ENCODE measurements at regions not wholly inside any gene's neighbourhood (a gene's known extent, or its start where the extent isn't known, plus 50 kb on each side); places are given as distances from the start of the nearest gene placed in this dataset.

GRCh38 chr4:31071508-31072486 is 351.6 kb downstream of the PCDH7 start:
- no peak for DNase-seq (ENCODE audit: low spot score)
- intact Hi-C loops (cut with DNase I): no loop called here

- no peak for DNase-seq (ENCODE audit: low spot score)
These were observed 355.8 kb downstream of the PCDH7 start for GRCh38 chr4:31075969-31076368.

GRCh38 chr4:31078661-31079060 is 358.5 kb downstream of the PCDH7 start:
- intact Hi-C loops (cut with DNase I): no loop called here
- DNase-seq (ENCODE audit: low spot score): no peak

More at GRCh38 chr4:31075969-31076368, 355.8 kb downstream of the PCDH7 start:
- intact Hi-C loops (cut with DNase I): no loop called here

GRCh38 chr4:31080887-31081286 is 360.7 kb downstream of the PCDH7 start:
- no peak for DNase-seq (ENCODE audit: low spot score)
- intact Hi-C loops (cut with DNase I): no loop called here

GRCh38 chr4:31081366-31081765 is 361.2 kb downstream of the PCDH7 start:
- intact Hi-C loops (cut with DNase I): no loop called here

GRCh38 chr4:31083456-31083855 is 363.3 kb downstream of the PCDH7 start:
- intact Hi-C loops (cut with DNase I): no loop called here
- no peak for DNase-seq (ENCODE audit: low spot score)

More at GRCh38 chr4:31081366-31081765, 361.2 kb downstream of the PCDH7 start:
- DNase-seq (ENCODE audit: low spot score): no peak

- intact Hi-C loops (cut with DNase I): no loop called here
- no peak for DNase-seq (ENCODE audit: low spot score)
These were observed 364.7 kb downstream of the PCDH7 start for GRCh38 chr4:31084806-31085416.

- DNase-seq (ENCODE audit: low spot score): no peak
- intact Hi-C loops (cut with DNase I): no loop called here
These were observed 365.5 kb downstream of the PCDH7 start for GRCh38 chr4:31085689-31086088.

GRCh38 chr4:31086756-31087330 is 366.7 kb downstream of the PCDH7 start:
- intact Hi-C loops (cut with DNase I): no loop called here

GRCh38 chr4:31088600-31089230 is 368.5 kb downstream of the PCDH7 start:
- DNase-seq (ENCODE audit: low spot score): no peak
- intact Hi-C loops (cut with DNase I): no loop called here

More at GRCh38 chr4:31086756-31087330, 366.7 kb downstream of the PCDH7 start:
- no peak for DNase-seq (ENCODE audit: low spot score)

- intact Hi-C loops (cut with DNase I): no loop called here
- DNase-seq (ENCODE audit: low spot score): no peak
These were observed 369.6 kb downstream of the PCDH7 start for GRCh38 chr4:31089815-31090214.

GRCh38 chr4:31094474-31094873 is 374.3 kb downstream of the PCDH7 start:
- DNase-seq (ENCODE audit: low spot score): no peak
- intact Hi-C loops (cut with DNase I): no loop called here

- intact Hi-C loops (cut with DNase I): no loop called here
- no peak for DNase-seq (ENCODE audit: low spot score)
These were observed 377.8 kb downstream of the PCDH7 start for GRCh38 chr4:31097999-31098398.

- intact Hi-C loops (cut with DNase I): no loop called here
- no peak for DNase-seq (ENCODE audit: low spot score)
These were observed 380.4 kb downstream of the PCDH7 start for GRCh38 chr4:31100536-31100935.

GRCh38 chr4:31104043-31104442 is 383.9 kb downstream of the PCDH7 start:
- DNase-seq (ENCODE audit: low spot score): no peak
- intact Hi-C loops (cut with DNase I): no loop called here

- intact Hi-C loops (cut with DNase I): no loop called here
- DNase-seq (ENCODE audit: low spot score): no peak
These were observed 384.4 kb downstream of the PCDH7 start for GRCh38 chr4:31104577-31104976.

- DNase-seq (ENCODE audit: low spot score): no peak
- intact Hi-C loops (cut with DNase I): no loop called here
These were observed 386.2 kb downstream of the PCDH7 start for GRCh38 chr4:31106419-31106818.

GRCh38 chr4:31107362-31107761 is 387.2 kb downstream of the PCDH7 start:
- DNase-seq (ENCODE audit: low spot score): no peak
- intact Hi-C loops (cut with DNase I): no loop called here

GRCh38 chr4:31108762-31109161 is 388.6 kb downstream of the PCDH7 start:
- intact Hi-C loops (cut with DNase I): no loop called here
- no peak for DNase-seq (ENCODE audit: low spot score)

- intact Hi-C loops (cut with DNase I): no loop called here
- DNase-seq (ENCODE audit: low spot score): no peak
These were observed 391.6 kb downstream of the PCDH7 start for GRCh38 chr4:31111790-31112189.
